ENCODE measurements at regions not wholly inside any gene's neighbourhood (a gene's known extent, or its start where the extent isn't known, plus 50 kb on each side); places are given as distances from the start of the nearest gene placed in this dataset.

DNA sequence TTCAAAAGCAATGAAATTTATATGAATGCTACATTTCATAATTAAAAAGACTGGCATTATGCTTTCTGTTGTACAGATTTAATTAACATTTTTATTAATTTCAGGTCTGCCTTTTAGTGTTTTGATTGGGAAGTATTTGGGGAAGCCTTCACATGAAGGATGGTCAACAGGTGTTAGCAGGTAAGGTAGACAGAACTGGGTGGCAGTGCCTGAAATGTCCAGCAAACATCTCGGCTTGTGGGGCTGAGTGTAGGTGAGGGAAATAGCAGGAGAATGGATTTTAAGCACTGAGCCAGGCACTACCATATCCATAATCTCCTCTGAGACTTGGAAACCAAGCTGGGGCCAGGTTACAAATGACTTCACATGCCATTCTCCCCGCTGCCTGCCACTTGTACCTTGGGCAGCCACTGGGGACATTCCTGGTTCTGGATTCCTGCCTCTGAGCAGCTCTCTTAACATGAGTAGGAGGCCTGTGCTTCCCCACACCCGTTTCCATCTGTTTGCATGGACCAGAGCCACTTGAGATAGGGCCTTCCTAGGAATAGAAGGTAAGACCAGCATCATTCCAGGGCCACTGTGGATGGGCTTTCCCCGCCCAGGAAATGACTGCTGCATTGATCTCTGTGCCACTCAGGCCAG lies 125.9 kb upstream of the HES1 start:
- TF ChIP-seq, protein P1, sequence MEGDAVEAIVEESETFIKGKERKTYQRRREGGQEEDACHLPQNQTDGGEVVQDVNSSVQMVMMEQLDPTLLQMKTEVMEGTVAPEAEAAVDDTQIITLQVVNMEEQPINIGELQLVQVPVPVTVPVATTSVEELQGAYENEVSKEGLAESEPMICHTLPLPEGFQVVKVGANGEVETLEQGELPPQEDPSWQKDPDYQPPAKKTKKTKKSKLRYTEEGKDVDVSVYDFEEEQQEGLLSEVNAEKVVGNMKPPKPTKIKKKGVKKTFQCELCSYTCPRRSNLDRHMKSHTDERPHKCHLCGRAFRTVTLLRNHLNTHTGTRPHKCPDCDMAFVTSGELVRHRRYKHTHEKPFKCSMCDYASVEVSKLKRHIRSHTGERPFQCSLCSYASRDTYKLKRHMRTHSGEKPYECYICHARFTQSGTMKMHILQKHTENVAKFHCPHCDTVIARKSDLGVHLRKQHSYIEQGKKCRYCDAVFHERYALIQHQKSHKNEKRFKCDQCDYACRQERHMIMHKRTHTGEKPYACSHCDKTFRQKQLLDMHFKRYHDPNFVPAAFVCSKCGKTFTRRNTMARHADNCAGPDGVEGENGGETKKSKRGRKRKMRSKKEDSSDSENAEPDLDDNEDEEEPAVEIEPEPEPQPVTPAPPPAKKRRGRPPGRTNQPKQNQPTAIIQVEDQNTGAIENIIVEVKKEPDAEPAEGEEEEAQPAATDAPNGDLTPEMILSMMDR (IDR thresholded peaks at IDR 0.05): no peak
- no peak for TF ChIP-seq POLR2A (IDR thresholded peaks at IDR 0.05)

Measured in lower leg skin (tissue), 3 donors.